B cell (primary cell): ENCODE measurements at regions not wholly inside any gene's neighbourhood (a gene's known extent, or its start where the extent isn't known, plus 50 kb on each side); places are given as distances from the start of the nearest gene placed in this dataset.
"Not testable (repeated sequence)": the region's sequence is repeated elsewhere in the genome, so short reads cannot be mapped to it uniquely, and the experiment has no call there.

Experiments used
- ATAC-seq: fragments of 200-7000 bp; cut with Tn5 transposase; one replicate; pipeline ENCODE4 v1.10.0; 2021; ENCODE audit warnings: low read depth, mild to moderate bottlenecking, moderate number of reproducible peaks, moderate library complexity
- CTCF ChIA-PET: fragments of 350-600 bp; sonication (Branson Sonifier 250); formaldehyde crosslinking; loops from one replicate; lab custom pipeline; 2021; ENCODE audit warnings: antibody characterized with exemption, inconsistent platforms; lab: Charles Lee
- POLR2A ChIA-PET: fragments of 350-600 bp; sonication (Branson Sonifier 250); formaldehyde crosslinking; loops from one replicate; lab custom pipeline; 2021; ENCODE audit warnings: antibody characterized with exemption; lab: Charles Lee
- DNase-seq: peaks from one replicate; pipeline ENCODE4 v3.0.0; 2013
- H2AFZ ChIP-seq: 2 replicates; pipeline ENCODE4 v1.6.1; 2012; ENCODE audit warnings: mild to moderate bottlenecking, low read depth, low read length; ENCODE audit not compliant: insufficient read depth, poor library complexity, severe bottlenecking
- H3K27ac ChIP-seq, 2 donors: 1 replicate in 1 of 2; 2 replicates in 1 of 2; pipeline ENCODE4 v1.5.1; 2012 to 2013; ENCODE audit warnings: low read length in 2 of 2, mild to moderate bottlenecking in 2 of 2, moderate library complexity in 1 of 2
- H3K27me3 ChIP-seq, 4 experiments: fragments of 200-600 bp in 1 of 4; sonication (generic) in 1 of 4; replicated peaks in 1 of 4; 1 replicate in 2 of 4; 2 replicates in 2 of 4; pipeline versions ENCODE4 v1.6.1 to v1.7.0; 2013 to 2016; ENCODE audit warnings: low read length in 3 of 4, mild to moderate bottlenecking in 2 of 4, mixed read lengths in 1 of 4, moderate library complexity in 1 of 4; ENCODE audit not compliant: insufficient read depth in 4 of 4, control insufficient read depth in 3 of 4; ENCODE audit errors: control extremely low read depth in 1 of 4
- H3K36me3 ChIP-seq, 2 experiments: replicated peaks in 1 of 2; 1 replicate in 1 of 2; 2 replicates in 1 of 2; pipeline versions ENCODE4 v1.6.1 to v1.7.1; 2013; ENCODE audit warnings: low read length in 1 of 2; ENCODE audit not compliant: insufficient read depth in 2 of 2, control insufficient read depth in 1 of 2; ENCODE audit errors: control extremely low read depth in 1 of 2, extremely low read depth in 1 of 2
- H3K4me1 ChIP-seq, 2 donors: fragments of 200-600 bp in 1 of 2; sonication (generic) in 1 of 2; 1 replicate in 1 of 2; 2 replicates in 1 of 2; pipeline versions ENCODE4 v1.5.1 to v1.6.1; 2013 to 2017; ENCODE audit warnings: low read length in 2 of 2; ENCODE audit not compliant: control insufficient read depth in 2 of 2, insufficient read depth in 2 of 2
- H3K4me2 ChIP-seq: replicated peaks from 2 replicates; pipeline ENCODE3; 2012; ENCODE audit warnings: mild to moderate bottlenecking, low read depth, low read length; ENCODE audit not compliant: poor library complexity, severe bottlenecking
- H3K4me3 ChIP-seq, 5 experiments: fragments of 200-600 bp in 1 of 5; sonication (generic) in 1 of 5; 1 replicate in 3 of 5; 2 replicates in 2 of 5; pipeline versions ENCODE4 v1.5.1 to v1.7.0; 2011 to 2016; ENCODE audit warnings: low read length in 4 of 5, mild to moderate bottlenecking in 4 of 5, low read depth in 2 of 5, control low read depth in 1 of 5, moderate library complexity in 1 of 5; ENCODE audit not compliant: insufficient read depth in 1 of 5; ENCODE audit errors: control extremely low read depth in 1 of 5, extremely low read depth in 1 of 5
- H3K79me2 ChIP-seq: fragments of 200-600 bp; sonication (generic); one replicate; pipeline ENCODE4 v1.6.0; 2016; ENCODE audit warnings: low read length; ENCODE audit not compliant: control insufficient read depth, insufficient read depth
- H3K9ac ChIP-seq: fragments of 200-600 bp; sonication (generic); 2 replicates; pipeline ENCODE4 v1.6.1; 2017; ENCODE audit warnings: mild to moderate bottlenecking, low read length, moderate library complexity
- H3K9me3 ChIP-seq, 3 donors: one replicate each; pipeline versions ENCODE4 v1.6.1 to v1.7.1; 2013; ENCODE audit warnings: low read length in 2 of 3; ENCODE audit not compliant: control insufficient read depth in 2 of 3, insufficient read depth in 1 of 3; ENCODE audit errors: control extremely low read depth in 1 of 3
- H4K20me1 ChIP-seq: 2 replicates; pipeline ENCODE4 v1.6.0; 2012; ENCODE audit warnings: mild to moderate bottlenecking, low read length; ENCODE audit not compliant: insufficient read depth, control insufficient read depth, poor library complexity, severe bottlenecking
- H3K27ac Mint-ChIP-seq: one replicate; pipeline ENCODE4 v1.8.0; 2021; ENCODE audit warnings: mixed read lengths
- H3K27me3 Mint-ChIP-seq: one replicate; pipeline ENCODE4 v1.8.0; 2021; ENCODE audit warnings: mixed read lengths
- H3K4me1 Mint-ChIP-seq: one replicate; pipeline ENCODE4 v1.8.0; 2021; ENCODE audit warnings: mixed read lengths
- H3K4me3 Mint-ChIP-seq: one replicate; pipeline ENCODE4 v1.8.0; 2021; ENCODE audit warnings: mixed read lengths
- H3K9me3 Mint-ChIP-seq: one replicate; pipeline ENCODE4 v1.8.0; 2022; ENCODE audit warnings: mixed read lengths; ENCODE audit not compliant: insufficient read depth
- EZH2 ChIP-seq: IDR thresholded peaks from 2 replicates; pipeline ENCODE4 v1.6.1; 2012; ENCODE audit warnings: borderline replicate concordance, low read depth, mild to moderate bottlenecking, moderate library complexity, low read length; ENCODE audit not compliant: insufficient read depth, poor library complexity, severe bottlenecking
- WGBS: methylation state at CpG from one replicate; pipeline ENCODE4 v1.1.5; 2013; ENCODE audit warnings: missing lambda C conversion rate; ENCODE audit not compliant: insufficient coverage; 5-methylcytosine and 5-hydroxymethylcytosine counted together
- intact Hi-C: fragments of 100-400 bp; cut with micrococcal nuclease; formaldehyde crosslinking; loops from one replicate; pipeline ENCODE4 v1.10.0; 2022
- TF ChIP-seq, protein P1 (sequence below): fragments of 200-600 bp; IDR thresholded peaks from one replicate; pipeline ENCODE4 v1.8.0; 2022; ENCODE audit warnings: antibody characterized with exemption, mild to moderate bottlenecking

GRCh38 chr4:45207241-45207863 lies 481.0 kb upstream of the GNPDA2 start:
- 94% methylated on average over 30 of the region's 30 CpGs for WGBS
- H3K36me3 ChIP-seq, CTCF ChIA-PET, ATAC-seq, H3K9ac ChIP-seq, H3K4me3 Mint-ChIP-seq, intact Hi-C loops, H3K79me2 ChIP-seq, H3K4me2 ChIP-seq, H3K27me3 Mint-ChIP-seq, H2AFZ ChIP-seq, H3K4me3 ChIP-seq, H3K4me1 Mint-ChIP-seq, H4K20me1 ChIP-seq, H3K4me1 ChIP-seq, H3K9me3 Mint-ChIP-seq, H3K27ac ChIP-seq, H3K27me3 ChIP-seq, H3K27ac Mint-ChIP-seq, POLR2A ChIA-PET, DNase-seq: not testable (repeated sequence)
- peaks cover 0 to 19% (median 0%) of the 10 kb centered on the region in 3 donors for H3K9me3 ChIP-seq

GRCh38 chr4:45199736-45200135 lies 473.4 kb upstream of the GNPDA2 start:
- Mint-ChIP-seq H3K27ac (no peak overlapping the region), H3K27me3 (no peaks in the 10 kb centered on the region), H3K4me3 (no peak overlapping the region), H3K9me3 (peaks cover 8% of the 10 kb centered on the region), H3K4me1 (no peaks in the 10 kb centered on the region)
- H3K4me2 ChIP-seq, result no peak overlapping the region
- no peak overlapping the region for H3K27ac ChIP-seq
- ChIA-PET POLR2A (no interaction called here), CTCF (no interaction called here)
- H3K9me3 ChIP-seq, result no peaks in the 10 kb centered on the region
- H3K27me3 ChIP-seq, result no peaks in the 10 kb centered on the region
- no peak overlapping the region for H3K4me3 ChIP-seq
- TF ChIP-seq, protein P1, sequence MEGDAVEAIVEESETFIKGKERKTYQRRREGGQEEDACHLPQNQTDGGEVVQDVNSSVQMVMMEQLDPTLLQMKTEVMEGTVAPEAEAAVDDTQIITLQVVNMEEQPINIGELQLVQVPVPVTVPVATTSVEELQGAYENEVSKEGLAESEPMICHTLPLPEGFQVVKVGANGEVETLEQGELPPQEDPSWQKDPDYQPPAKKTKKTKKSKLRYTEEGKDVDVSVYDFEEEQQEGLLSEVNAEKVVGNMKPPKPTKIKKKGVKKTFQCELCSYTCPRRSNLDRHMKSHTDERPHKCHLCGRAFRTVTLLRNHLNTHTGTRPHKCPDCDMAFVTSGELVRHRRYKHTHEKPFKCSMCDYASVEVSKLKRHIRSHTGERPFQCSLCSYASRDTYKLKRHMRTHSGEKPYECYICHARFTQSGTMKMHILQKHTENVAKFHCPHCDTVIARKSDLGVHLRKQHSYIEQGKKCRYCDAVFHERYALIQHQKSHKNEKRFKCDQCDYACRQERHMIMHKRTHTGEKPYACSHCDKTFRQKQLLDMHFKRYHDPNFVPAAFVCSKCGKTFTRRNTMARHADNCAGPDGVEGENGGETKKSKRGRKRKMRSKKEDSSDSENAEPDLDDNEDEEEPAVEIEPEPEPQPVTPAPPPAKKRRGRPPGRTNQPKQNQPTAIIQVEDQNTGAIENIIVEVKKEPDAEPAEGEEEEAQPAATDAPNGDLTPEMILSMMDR, result no peak
- TF ChIP-seq EZH2, result no peak
- H2AFZ ChIP-seq, result no peak overlapping the region
- WGBS, result no CpG with 5 or more reads among the region's 1 CpG
- no peak overlapping the region for H3K9ac ChIP-seq
- H3K36me3 ChIP-seq, result no peaks in the 10 kb centered on the region
- H4K20me1 ChIP-seq, result no peaks in the 10 kb centered on the region
- intact Hi-C loops, result no loop called here
- DNase-seq, result no peak
- H3K4me1 ChIP-seq, result no peaks in the 10 kb centered on the region
- ATAC-seq, result no peak
- no peaks in the 10 kb centered on the region for H3K79me2 ChIP-seq
